GM12864 (cell line): ENCODE measurements at regions not wholly inside any gene's neighbourhood (a gene's known extent, or its start where the extent isn't known, plus 50 kb on each side); places are given as distances from the start of the nearest gene placed in this dataset.

ENCODE experiments used
- DNase-seq: peaks from one replicate; pipeline ENCODE4 v3.0.0-alpha.2; 2011; ENCODE audit warnings: low read depth
- H3K4me3 ChIP-seq: 2 replicates; pipeline ENCODE4 v1.5.1; 2011; ENCODE audit warnings: mild to moderate bottlenecking, low read depth, low read length, control low read depth
- CTCF ChIP-seq: IDR thresholded peaks from 2 replicates; pipeline ENCODE4 v1.5.1; 2011; ENCODE audit warnings: low read depth, mild to moderate bottlenecking, moderate library complexity, low read length, control low read depth, inconsistent platforms; ENCODE audit errors: missing control alignments

- no peak for DNase-seq
- TF ChIP-seq CTCF = no peak
- no peak overlapping the region for H3K4me3 ChIP-seq
Measured at GRCh38 chr2:15713475-15713874, 121.8 kb downstream of the DDX1 start.

- TF ChIP-seq CTCF = no peak
- no peak overlapping the region for H3K4me3 ChIP-seq
- DNase-seq = no peak
Measured at GRCh38 chr2:15714002-15714401, 122.3 kb downstream of the DDX1 start.

- no peak for TF ChIP-seq CTCF
- DNase-seq = no peak
- no peak overlapping the region for H3K4me3 ChIP-seq
Measured at GRCh38 chr2:15714609-15715008, 122.9 kb downstream of the DDX1 start.

GRCh38 chr2:15715596-15715995 lies 123.9 kb downstream of the DDX1 start:
- TF ChIP-seq CTCF = no peak
- no peak overlapping the region for H3K4me3 ChIP-seq
- DNase-seq = no peak

- DNase-seq = no peak
- no peak overlapping the region for H3K4me3 ChIP-seq
- no peak for TF ChIP-seq CTCF
Measured at GRCh38 chr2:15718103-15718943, 126.7 kb downstream of the DDX1 start.

GRCh38 chr2:15718944-15719323 lies 127.3 kb downstream of the DDX1 start:
- no peak for TF ChIP-seq CTCF
- DNase-seq = no peak
- H3K4me3 ChIP-seq = no peak overlapping the region

GRCh38 chr2:15719566-15720313 lies 128.1 kb downstream of the DDX1 start:
- DNase-seq = no peak
- no peak for TF ChIP-seq CTCF
- no peak overlapping the region for H3K4me3 ChIP-seq
